GM21367 (cell line): ENCODE measurements at regions not wholly inside any gene's neighbourhood (a gene's known extent, or its start where the extent isn't known, plus 50 kb on each side); places are given as distances from the start of the nearest gene placed in this dataset.
"Not testable (repeated sequence)": the region's sequence is repeated elsewhere in the genome, so short reads cannot be mapped to it uniquely, and the experiment has no call there.

Experiments
- ATAC-seq: cut with Tn5 transposase; IDR thresholded peaks from one replicate; pipeline ENCODE4 v1.9.1; 2021; ENCODE audit not compliant: unreplicated experiment

GRCh38 chr4:58413849-58414248 is 1303.7 kb upstream of the IGFBP7 start:
- ATAC-seq: no peak

- no peak for ATAC-seq
Measured at GRCh38 chr4:58411904-58412303, 1301.7 kb upstream of the IGFBP7 start.

GRCh38 chr4:58406762-58407161 is 1296.6 kb upstream of the IGFBP7 start:
- no peak for ATAC-seq

DNA sequence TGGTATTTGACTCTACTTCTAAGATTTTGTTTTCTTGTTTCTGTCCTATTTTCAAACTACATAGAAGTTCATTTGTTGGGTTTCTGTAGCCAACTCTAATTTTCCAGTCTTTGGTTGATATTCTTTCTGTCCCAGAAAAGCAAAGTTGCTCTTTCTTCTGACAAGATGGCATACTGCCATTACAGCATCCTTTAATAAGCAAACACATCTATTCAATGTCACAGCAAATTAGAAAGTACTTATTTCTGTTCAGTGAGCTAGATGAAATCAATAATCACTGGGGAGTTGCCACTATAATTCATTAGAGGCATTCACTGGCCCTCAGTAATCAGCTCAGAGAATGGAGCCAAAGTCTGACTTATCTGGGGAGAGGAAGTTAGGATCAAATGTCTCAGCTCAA is 1258.0 kb upstream of the IGFBP7 start:
- no peak for ATAC-seq

DNA sequence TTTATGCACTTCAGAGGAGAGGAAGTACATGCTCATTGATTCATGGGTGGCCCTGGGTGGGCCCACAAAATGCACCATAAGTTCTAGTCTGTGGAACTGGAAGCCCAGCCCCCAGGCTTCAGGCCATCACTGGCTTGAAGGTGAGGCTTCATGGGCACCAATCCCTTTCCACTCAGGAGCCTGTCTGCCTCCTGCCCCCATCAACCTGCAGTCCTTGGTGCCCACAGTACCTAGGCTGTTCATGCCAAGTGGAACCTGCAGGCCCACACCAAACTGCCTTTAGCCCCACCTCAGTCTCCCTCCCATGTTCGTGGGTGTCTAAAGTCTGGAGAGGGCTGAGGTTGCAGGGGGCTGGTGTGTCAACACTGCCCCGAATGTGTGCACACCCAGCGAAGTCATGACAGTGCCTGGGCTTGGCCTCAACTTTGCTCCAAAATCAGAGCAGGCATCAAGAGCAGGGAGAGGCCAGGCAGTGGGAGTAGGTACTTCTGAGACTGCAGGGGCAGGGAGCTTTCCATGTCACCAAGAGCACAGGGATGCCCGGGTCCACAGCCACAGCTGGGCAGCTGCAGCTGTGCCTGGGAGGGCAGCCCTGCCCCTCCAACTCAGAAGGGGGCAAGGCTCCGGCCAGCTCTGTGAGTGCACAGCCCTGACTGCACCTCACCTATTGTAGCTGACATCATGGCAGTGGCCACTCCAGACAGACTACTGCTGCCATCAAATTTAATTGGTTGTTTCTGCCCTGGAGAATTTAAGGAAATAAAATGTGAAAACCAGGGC is 1250.4 kb upstream of the IGFBP7 start:
- ATAC-seq: no peak

- no peak for ATAC-seq
Measured at GRCh38 chr4:58359590-58359989, 1249.4 kb upstream of the IGFBP7 start.

- ATAC-seq: no peak
Measured at GRCh38 chr4:58357947-58358346, 1247.8 kb upstream of the IGFBP7 start.

- ATAC-seq: no peak
Measured at GRCh38 chr4:58325070-58325469, 1214.9 kb upstream of the IGFBP7 start.

GRCh38 chr4:58313444-58313843 is 1203.3 kb upstream of the IGFBP7 start:
- ATAC-seq: no peak

- no peak for ATAC-seq
Measured at GRCh38 chr4:58303456-58303855, 1193.3 kb upstream of the IGFBP7 start.

DNA sequence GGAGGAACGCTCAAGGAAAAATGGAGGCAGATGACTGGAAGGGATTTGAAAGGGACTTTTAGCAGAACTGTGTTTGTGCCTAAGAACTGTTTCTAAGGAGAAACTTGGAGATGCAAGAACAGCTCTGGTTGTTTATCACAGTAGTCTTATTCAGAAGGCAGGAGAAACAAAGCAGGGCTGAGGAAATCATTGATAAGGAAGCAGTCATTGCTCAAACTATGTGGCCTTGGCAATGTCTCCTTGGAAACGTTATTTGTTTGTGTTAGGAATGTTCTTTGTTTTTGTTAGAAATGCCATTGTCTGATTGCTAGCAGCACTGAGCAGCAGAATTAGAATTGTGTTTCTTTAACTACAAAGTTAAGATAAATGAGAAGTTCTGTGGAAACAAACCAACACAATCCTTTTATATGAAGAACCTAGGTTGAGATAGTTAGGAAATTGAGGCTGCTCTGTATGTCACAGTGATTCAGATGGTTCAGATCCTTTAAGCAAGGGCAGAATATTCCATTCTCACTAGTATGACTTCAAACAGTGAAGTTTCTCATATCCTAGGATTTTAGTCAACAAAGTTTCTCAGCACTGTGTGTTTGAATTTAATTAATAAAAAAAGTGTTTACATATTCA is 1191.3 kb upstream of the IGFBP7 start:
- no peak for ATAC-seq

DNA sequence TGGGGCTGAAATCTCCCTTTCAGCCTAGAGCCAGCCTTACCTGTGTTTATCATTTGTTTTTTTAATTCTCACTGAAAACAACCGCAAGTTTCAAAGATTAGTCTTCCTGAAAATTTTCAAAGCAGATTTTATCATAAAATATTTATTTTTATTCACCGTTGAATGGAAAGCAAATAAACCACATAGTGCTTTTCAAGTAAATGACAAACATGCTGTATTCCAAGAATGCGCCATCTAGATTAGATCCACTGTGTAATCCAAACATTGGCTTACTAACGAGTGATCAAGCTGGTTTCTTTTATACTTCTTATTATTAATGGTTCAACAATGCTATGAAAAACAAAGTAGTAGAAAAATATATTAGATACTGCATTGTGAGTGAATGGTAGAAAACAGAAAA is 1176.2 kb upstream of the IGFBP7 start:
- no peak for ATAC-seq

DNA sequence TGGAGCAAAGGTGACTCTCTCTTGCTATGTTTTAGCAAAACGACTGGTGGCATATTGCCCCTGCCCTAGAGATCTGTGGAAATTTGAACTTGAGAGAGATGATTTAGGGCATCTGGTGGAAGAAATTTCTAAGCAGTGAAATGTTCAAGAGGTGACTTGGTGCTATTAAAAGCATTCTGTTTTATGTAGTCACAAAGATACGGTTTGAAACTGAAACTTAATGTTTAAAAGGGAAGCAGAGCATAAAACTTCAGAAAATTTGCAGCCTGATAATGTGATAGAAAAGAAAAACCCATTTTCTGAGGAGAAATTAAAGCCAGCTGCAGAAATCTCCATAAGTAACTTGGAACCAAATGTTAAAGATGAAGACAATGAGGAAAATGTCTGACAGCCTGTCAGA is 1170.7 kb upstream of the IGFBP7 start:
- not testable (repeated sequence) for ATAC-seq

GRCh38 chr4:58275856-58276255 is 1165.7 kb upstream of the IGFBP7 start:
- ATAC-seq: no peak

DNA sequence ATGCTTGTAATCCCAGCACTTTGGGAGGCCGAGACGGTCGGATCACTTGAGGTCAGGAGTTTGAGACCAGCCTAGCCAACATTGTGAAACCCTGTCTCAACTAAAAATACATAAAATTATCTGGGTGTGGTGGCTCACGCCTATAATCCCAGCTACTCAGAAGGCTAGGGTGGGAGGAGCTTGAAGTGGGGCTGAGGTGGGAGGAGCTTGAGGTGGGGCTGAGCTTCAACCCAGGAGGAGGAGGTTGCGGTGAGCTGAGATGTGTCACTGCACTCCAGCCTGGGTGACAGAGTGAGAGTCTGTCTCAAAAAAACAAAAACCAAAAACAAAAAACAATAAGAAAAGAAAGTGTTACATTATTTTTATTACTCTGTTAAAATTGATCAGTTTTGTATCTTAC is 1164.4 kb upstream of the IGFBP7 start:
- no peak for ATAC-seq

DNA sequence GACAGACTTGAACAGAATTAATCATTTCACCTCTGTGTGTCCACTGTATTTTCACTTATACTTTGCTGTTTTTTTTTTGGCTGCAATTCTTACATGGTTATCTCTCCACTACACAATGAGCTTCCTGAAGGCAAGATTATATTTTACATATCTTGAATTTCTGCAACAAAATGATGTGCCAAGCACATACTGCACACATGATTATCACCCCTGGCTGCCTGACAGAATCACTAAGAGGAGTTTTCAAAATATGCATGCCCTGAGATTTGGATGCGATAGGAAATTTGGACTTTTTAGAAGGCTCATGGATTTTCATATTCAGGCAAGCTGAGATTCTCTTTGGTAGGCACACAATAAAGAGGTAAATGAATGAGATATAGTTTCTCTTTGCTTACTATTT is 1162.1 kb upstream of the IGFBP7 start:
- no peak for ATAC-seq

- no peak for ATAC-seq
Measured at GRCh38 chr4:58265734-58266133, 1155.5 kb upstream of the IGFBP7 start.

- ATAC-seq: no peak
Measured at GRCh38 chr4:58261526-58261925, 1151.3 kb upstream of the IGFBP7 start.

DNA sequence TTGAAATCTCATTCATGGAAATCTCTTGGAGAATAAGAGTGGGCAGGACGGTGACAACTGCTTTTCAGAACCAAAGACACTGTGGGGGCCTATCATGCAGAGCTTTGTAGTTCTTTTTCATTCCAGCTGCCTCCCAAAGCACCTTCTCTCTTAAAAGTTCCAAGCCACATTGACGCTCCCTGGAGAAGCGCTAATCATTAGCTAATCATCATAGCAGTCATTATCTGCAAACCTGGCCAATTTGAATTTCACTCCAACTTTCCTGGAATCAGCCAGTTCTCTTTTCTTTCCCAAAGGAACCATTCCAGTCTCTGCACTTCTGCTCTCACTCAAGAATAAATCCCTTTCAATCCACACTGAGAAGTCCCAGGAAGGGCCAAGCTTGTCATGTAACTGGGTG is 1144.1 kb upstream of the IGFBP7 start:
- ATAC-seq: no peak

GRCh38 chr4:58252656-58253055 is 1142.5 kb upstream of the IGFBP7 start:
- no peak for ATAC-seq

DNA sequence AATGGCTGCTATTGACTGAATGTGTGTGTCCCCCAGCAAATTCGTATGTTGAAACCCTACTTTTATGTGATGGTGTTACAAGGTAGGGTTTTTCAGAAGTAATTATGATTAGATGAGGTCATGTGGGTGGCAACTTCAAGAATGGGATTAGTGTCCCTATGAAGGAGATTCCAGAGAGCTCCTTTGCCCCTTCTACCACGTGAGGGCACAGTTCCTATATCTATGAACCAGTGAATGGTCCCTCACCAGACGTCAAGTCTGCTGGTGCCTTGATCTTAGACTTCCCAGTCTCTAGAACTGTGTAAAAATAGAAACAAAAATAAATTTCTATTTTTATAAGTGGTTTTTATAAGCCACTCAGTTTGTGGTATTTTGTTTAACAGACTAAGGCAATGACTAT is 1137.6 kb upstream of the IGFBP7 start:
- ATAC-seq: no peak

DNA sequence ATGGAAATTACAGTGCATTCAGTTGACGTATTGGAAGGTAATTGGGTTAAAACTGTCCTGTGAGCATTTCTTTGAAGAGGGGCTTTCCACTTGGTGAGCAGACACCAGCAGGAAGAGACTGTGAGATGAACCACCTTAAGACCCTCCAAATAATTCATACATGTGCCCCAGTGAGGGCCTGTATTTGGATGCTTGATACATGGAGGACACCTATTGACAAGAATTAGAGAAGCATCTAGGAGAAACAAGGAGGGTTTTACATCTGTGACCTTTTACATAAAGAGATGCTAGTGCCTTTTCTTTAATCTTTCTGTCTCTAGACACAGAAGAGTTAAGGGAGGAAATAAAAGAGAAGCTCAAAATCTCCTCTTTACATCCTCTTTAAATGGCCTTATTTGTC is 1115.3 kb upstream of the IGFBP7 start:
- ATAC-seq: no peak

DNA sequence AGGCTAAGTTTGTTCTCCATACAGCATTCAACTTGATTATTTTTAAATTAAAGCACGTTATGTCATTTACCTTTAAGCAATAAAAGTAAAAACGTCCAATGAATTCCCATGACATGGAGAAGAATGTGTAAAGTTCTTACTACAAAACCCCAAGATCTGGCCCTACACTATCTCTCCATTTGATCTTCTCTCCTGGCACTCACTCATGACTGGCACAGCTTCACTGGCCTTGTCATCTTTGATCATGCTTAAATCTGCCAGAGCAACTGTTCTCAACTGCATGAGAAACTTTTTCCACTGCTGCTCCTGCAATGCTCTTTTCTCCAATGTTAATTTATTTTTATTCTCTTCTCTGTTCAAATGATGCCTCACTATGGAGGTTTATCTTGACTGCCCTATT is 1109.0 kb upstream of the IGFBP7 start:
- ATAC-seq: no peak
